ENCODE measurements at regions not wholly inside any gene's neighbourhood (a gene's known extent, or its start where the extent isn't known, plus 50 kb on each side); places are given as distances from the start of the nearest gene placed in this dataset.

DNA sequence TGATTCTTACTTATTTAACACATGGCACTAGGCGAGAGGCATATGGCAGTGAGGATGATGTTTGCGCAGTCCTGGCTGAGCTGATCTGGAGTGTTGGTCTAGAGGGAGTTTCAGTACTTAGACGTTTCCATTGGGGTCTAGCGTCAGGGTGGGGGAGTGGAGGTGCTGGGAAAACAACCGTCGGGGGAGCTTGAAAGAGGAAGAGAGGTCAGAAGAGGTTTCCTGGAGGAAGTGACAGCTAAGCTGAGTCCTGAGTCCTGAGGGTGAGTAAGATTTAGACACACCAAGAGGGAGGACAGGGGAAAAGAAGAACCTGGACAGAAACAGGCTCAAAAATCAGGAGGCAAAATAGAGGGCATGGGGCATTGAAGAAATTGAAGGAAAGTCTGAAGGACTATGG is 81.4 kb downstream of the ALOX5AP start:
- Histone ChIP-seq H3K27ac (ENCODE audit: low read length) (no peak overlapping the region), H2AFZ (ENCODE audit: low read depth, low read length) (no peak overlapping the region), H3K36me3 (ENCODE audit: insufficient read depth, low read length) (no peaks in the 10 kb centered on the region), H3K4me3 (ENCODE audit: low read depth in 1 of 2, low read length in 2 of 2) (no peak overlapping the region), H4K20me1 (ENCODE audit: insufficient read depth, low read length) (no peaks in the 10 kb centered on the region), H3K79me2 (ENCODE audit: insufficient read depth, low read length) (no peaks in the 10 kb centered on the region), H3K27me3 (ENCODE audit: insufficient read depth, low read length, poor library complexity) (peaks cover 11% of the 10 kb centered on the region), H3K9me3 (ENCODE audit: insufficient read depth, low read length, severe bottlenecking) (no peaks in the 10 kb centered on the region), H3K9ac (ENCODE audit: low read depth, low read length) (no peak overlapping the region), H3K4me1 (ENCODE audit: insufficient read depth, low read length) (no peaks in the 10 kb centered on the region), H3K4me2 (ENCODE audit: insufficient read depth, low read length) (no peak overlapping the region)
- ATAC-seq (ENCODE audit: insufficient read depth, low read depth) (no peak), DNase-seq (no peak)
- TF ChIP-seq, protein P1, sequence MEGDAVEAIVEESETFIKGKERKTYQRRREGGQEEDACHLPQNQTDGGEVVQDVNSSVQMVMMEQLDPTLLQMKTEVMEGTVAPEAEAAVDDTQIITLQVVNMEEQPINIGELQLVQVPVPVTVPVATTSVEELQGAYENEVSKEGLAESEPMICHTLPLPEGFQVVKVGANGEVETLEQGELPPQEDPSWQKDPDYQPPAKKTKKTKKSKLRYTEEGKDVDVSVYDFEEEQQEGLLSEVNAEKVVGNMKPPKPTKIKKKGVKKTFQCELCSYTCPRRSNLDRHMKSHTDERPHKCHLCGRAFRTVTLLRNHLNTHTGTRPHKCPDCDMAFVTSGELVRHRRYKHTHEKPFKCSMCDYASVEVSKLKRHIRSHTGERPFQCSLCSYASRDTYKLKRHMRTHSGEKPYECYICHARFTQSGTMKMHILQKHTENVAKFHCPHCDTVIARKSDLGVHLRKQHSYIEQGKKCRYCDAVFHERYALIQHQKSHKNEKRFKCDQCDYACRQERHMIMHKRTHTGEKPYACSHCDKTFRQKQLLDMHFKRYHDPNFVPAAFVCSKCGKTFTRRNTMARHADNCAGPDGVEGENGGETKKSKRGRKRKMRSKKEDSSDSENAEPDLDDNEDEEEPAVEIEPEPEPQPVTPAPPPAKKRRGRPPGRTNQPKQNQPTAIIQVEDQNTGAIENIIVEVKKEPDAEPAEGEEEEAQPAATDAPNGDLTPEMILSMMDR (IDR thresholded peaks at IDR 0.05; ENCODE audit: borderline replicate concordance, extremely low read depth, low read length, poor library complexity, severe bottlenecking), result no peak
- no peak for TF ChIP-seq EZH2 (IDR thresholded peaks at IDR 0.05; ENCODE audit: borderline replicate concordance, low read depth, low read length, severe bottlenecking)

DNA sequence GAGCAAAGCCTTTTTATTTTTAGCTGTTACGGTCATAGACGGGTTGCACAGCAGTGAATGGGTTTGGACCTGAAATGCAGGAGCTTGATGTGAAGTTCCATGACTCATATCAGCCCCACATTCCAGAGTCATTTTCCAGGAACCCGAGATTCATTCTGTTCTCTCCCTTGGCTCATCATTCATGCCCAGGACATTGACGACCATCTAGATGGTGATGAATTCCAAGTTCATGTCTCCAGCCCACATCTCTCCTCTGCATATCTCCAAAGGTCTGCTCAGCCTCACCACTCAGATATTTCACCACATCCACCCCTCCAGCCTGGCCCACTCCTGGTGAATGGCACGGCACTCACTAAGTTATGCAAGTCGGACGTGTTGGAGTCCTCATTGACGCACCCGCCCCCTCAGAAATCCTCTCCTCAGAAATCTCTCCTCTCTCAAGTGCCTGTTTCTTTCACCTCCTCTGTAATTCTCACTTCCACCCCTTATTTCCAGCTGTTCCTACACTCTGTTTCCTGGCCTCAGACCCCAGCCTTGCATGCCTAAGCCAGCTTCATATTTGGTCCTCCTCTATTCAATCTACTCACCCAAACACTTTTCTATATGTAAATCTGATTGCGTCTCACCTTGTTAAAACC is 83.1 kb downstream of the ALOX5AP start:
- no peak overlapping the region for H3K4me3 ChIP-seq (ENCODE audit: low read depth in 1 of 2, low read length in 2 of 2)
- no peak for ATAC-seq (ENCODE audit: insufficient read depth, low read depth)
- H3K4me1 ChIP-seq (ENCODE audit: insufficient read depth, low read length), result no peaks in the 10 kb centered on the region
- DNase-seq, result no peak
- H3K27me3 ChIP-seq (ENCODE audit: insufficient read depth, low read length, poor library complexity), result peaks cover 14% of the 10 kb centered on the region
- no peaks in the 10 kb centered on the region for H4K20me1 ChIP-seq (ENCODE audit: insufficient read depth, low read length)
- H3K9me3 ChIP-seq (ENCODE audit: insufficient read depth, low read length, severe bottlenecking), result no peaks in the 10 kb centered on the region
- H3K79me2 ChIP-seq (ENCODE audit: insufficient read depth, low read length), result no peaks in the 10 kb centered on the region
- no peak overlapping the region for H3K4me2 ChIP-seq (ENCODE audit: insufficient read depth, low read length)
- H3K27ac ChIP-seq (ENCODE audit: low read length), result no peak overlapping the region
- TF ChIP-seq EZH2 (IDR thresholded peaks at IDR 0.05; ENCODE audit: borderline replicate concordance, low read depth, low read length, severe bottlenecking), result no peak
- TF ChIP-seq, protein P1 (IDR thresholded peaks at IDR 0.05; ENCODE audit: borderline replicate concordance, extremely low read depth, low read length, poor library complexity, severe bottlenecking), result no peak
- no peak overlapping the region for H2AFZ ChIP-seq (ENCODE audit: low read depth, low read length)
- H3K9ac ChIP-seq (ENCODE audit: low read depth, low read length), result no peak overlapping the region
- H3K36me3 ChIP-seq (ENCODE audit: insufficient read depth, low read length), result no peaks in the 10 kb centered on the region

DNA sequence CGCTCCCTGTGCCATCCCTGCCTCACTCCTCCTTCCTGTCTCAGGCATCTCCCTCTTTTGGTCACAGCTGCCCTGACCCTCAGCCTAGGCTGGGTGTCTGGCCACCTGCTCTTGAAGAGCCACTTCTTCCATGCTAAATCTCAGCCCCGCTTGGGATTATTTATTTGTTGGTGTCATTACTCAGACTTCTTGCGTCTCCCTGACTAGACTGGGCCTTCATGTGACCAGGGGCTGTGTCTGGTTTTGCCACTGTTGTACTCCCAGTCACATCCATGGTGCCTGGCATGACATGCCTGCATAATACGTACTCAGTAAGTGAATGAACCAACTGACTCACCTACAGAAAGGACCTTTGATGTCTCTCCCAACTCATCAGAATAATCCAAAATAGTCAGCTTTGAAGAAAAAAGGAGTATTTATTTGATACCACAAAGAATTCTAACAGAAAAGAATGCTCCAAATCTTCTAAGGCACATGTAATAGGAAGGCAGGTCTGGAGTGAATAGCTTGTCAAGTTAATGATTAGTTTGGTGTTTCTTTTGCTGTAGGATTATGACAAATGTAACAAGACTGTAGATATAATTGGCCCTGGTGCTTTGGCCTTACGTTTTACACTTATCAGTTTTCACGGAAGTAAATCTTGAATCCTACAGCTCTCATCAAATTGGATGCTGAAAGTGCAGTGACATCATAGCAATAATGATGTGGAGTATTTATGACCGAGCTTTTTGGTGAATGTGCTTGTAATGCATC is 84.0 kb downstream of the ALOX5AP start:
- Histone ChIP-seq H3K27ac (ENCODE audit: low read length) (no peak overlapping the region), H3K4me1 (ENCODE audit: insufficient read depth, low read length) (no peaks in the 10 kb centered on the region), H3K4me2 (ENCODE audit: insufficient read depth, low read length) (no peak overlapping the region), H3K9ac (ENCODE audit: low read depth, low read length) (no peak overlapping the region), H2AFZ (ENCODE audit: low read depth, low read length) (no peak overlapping the region), H3K36me3 (ENCODE audit: insufficient read depth, low read length) (no peaks in the 10 kb centered on the region), H3K9me3 (ENCODE audit: insufficient read depth, low read length, severe bottlenecking) (no peaks in the 10 kb centered on the region), H3K4me3 (ENCODE audit: low read depth in 1 of 2, low read length in 2 of 2) (no peak overlapping the region), H3K79me2 (ENCODE audit: insufficient read depth, low read length) (no peaks in the 10 kb centered on the region), H3K27me3 (ENCODE audit: insufficient read depth, low read length, poor library complexity) (peaks cover 14% of the 10 kb centered on the region), H4K20me1 (ENCODE audit: insufficient read depth, low read length) (no peaks in the 10 kb centered on the region)
- DNase-seq, result no peak
- TF ChIP-seq, protein P1 (IDR thresholded peaks at IDR 0.05; ENCODE audit: borderline replicate concordance, extremely low read depth, low read length, poor library complexity, severe bottlenecking), result no peak
- no peak for TF ChIP-seq EZH2 (IDR thresholded peaks at IDR 0.05; ENCODE audit: borderline replicate concordance, low read depth, low read length, severe bottlenecking)
- no peak for ATAC-seq (ENCODE audit: insufficient read depth, low read depth)
